Testis (tissue), 2 donors: ENCODE measurements at regions not wholly inside any gene's neighbourhood (a gene's known extent, or its start where the extent isn't known, plus 50 kb on each side); places are given as distances from the start of the nearest gene placed in this dataset.

Experiments used
- POLR2A ChIP-seq: fragments of 450-650 bp; IDR thresholded peaks from one replicate; pipeline ENCODE4 v1.6.1; 2017; ENCODE audit warnings: antibody characterized with exemption, mild to moderate bottlenecking, moderate library complexity
- TF ChIP-seq, protein P1 (sequence below), 3 experiments: fragments of 450-650 bp in 2 of 3; fragments of 200-600 bp in 1 of 3; sonication (generic) in 1 of 3; IDR thresholded peaks; one replicate each; pipeline ENCODE4 v1.5.1; 2016 to 2019; ENCODE audit warnings: antibody characterized with exemption in 3 of 3, mild to moderate bottlenecking in 2 of 3, moderate library complexity in 1 of 3

GRCh38 chr6:148146717-148147462, 195.7 kb upstream of the SASH1 start:
- TF ChIP-seq, protein P1, sequence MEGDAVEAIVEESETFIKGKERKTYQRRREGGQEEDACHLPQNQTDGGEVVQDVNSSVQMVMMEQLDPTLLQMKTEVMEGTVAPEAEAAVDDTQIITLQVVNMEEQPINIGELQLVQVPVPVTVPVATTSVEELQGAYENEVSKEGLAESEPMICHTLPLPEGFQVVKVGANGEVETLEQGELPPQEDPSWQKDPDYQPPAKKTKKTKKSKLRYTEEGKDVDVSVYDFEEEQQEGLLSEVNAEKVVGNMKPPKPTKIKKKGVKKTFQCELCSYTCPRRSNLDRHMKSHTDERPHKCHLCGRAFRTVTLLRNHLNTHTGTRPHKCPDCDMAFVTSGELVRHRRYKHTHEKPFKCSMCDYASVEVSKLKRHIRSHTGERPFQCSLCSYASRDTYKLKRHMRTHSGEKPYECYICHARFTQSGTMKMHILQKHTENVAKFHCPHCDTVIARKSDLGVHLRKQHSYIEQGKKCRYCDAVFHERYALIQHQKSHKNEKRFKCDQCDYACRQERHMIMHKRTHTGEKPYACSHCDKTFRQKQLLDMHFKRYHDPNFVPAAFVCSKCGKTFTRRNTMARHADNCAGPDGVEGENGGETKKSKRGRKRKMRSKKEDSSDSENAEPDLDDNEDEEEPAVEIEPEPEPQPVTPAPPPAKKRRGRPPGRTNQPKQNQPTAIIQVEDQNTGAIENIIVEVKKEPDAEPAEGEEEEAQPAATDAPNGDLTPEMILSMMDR (IDR thresholded peaks at IDR 0.05), result no peak
- no peak for TF ChIP-seq POLR2A
